HG03139 (cell line): ENCODE measurements at regions not wholly inside any gene's neighbourhood (a gene's known extent, or its start where the extent isn't known, plus 50 kb on each side); places are given as distances from the start of the nearest gene placed in this dataset.
A peak's percentile ranks its signal among the peaks of the same experiment; 100 is the strongest.
"Not testable (repeated sequence)": the region's sequence is repeated elsewhere in the genome, so short reads cannot be mapped to it uniquely, and the experiment has no call there.

Source experiments
- ATAC-seq: cut with Tn5 transposase; IDR thresholded peaks from one replicate; pipeline ENCODE4 v1.9.1; 2021; ENCODE audit not compliant: unreplicated experiment

DNA sequence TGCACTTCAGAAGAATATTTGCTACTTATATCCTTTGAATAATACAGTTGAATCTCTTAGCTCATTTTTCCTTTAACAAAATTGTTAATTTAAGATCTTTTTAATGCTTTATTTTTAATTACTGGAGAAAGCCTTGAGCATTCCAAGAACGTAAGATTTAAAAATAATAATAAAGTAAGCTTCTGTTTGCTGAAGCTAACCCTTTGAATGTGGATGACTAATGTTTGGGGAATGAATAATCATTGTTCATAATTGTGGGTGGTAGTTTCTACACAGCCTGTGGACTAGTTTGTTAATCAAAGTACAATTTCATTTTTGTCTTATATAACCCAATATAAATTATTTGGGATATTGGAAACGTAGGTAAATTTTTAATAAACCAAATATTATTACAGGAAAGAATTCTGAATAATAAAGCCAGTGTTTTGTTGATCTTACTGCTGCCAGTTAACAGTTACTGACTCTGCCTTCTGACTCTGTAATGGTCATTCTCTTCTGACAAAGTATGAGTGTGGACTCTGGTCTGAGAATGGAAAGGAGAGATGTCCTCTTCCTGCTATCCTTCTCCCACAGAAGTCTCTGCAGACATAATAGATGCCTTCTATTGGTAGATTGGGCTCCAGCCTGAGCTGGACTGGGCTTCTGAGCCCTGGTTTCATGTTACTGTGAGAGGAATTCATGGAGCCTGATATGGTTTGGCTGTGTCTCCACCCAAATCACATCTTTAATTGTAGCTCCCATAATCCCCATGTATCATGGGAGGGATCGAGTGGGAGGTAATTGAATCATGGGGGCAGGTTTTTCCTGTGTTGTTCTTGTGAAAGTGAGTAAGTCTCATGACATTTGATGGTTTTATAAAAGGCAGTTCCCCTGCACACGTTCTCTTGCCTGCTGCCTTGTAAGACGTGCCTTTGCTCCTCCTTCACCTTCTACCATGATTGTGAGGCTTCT, 292.7 kb upstream of the SLC39A10 start:
- ATAC-seq, result no peak

DNA sequence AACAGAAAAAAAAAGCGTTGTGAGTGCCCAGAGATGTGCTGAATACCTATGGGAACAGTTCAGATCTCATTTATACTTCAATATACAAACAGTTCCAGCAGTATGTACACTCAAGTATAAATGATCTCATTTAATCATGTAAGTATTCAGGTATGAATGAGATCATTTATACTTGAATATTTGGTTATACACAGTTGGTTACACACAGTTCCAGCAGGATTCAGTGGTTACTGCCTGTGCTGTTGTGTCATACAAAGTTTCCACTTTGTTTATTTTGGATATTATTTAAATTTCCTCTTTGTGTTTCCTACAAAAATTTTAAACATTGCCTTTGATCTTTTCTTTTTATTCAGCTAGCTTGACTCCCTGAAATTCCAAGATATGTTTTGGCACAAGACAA, 293.5 kb upstream of the SLC39A10 start:
- no peak for ATAC-seq

DNA sequence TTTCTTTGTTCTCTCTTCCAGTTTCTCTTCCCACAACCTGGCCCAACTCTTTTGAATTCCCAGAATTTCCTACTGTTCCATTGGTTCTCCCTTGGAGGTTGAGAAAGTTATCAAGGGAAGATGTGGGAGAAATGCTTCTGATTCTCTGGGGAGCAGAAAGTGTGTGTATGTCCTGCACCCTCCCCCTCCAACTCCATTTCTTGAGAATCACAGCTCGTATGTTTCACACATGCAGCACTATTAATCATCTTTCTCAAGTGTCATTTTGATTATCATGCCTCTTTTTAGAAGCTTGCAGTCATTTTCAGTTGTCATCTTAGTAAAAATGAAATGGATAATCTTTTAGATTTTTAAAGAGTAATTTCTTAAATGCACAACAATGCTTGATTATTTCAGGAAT, 296.8 kb upstream of the SLC39A10 start:
- ATAC-seq, result no peak

DNA sequence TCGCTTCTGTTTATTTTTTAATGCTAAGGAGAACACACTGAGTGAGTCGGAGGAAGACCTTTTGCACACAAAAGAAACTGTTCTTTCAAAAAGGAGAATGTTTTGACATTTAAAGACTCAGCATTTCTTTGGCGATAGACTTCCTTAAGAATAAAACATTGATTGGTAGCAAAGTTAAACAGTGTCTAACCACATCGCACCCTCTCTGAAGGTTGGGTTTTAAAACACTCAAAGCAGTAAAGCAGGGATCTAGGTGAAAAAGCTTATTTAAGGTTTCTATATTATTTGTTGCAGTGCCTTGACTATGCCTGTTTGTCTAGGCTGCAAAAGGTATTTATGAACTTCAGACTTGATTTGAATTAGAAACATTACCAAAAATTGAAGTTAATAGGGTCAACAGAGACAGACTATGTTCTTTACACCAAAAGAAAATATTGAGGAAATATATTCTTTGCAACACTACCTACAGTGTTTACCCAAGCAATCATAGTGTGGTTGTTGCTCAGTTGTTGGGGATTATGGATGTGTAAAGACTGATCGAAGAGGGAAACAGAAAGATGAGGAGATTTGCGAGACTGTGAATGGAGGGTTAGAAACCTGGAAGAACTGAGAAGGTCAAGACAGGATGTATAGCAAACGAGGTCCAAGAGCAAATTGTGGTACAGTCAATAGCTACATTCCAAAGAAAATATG, 297.8 kb upstream of the SLC39A10 start:
- ATAC-seq, result no peak

DNA sequence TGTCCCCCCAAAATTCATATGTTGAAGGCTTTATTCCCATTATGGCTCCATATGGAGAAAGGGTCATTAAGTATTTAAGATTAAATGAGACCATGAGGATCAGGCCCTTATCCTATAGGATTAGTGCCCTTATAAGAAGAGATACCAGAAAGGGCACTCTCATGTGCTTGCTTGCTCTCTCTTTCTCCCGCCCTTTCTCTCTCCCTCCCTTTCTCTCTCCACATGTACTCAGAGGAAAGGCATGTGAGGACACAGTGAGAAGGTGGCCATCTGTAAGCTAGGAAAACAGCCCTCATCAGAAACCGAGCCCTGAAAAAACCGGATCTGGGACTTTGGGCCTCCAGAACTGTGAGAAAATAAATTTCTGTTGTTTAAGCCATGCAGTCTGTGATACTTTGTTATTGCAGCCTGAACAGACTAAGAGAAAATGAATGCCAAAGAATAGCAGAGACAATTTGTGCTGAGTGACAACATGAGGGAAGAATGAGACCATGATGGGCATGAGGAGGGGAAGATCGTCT, 300.0 kb upstream of the SLC39A10 start:
- no peak for ATAC-seq

DNA sequence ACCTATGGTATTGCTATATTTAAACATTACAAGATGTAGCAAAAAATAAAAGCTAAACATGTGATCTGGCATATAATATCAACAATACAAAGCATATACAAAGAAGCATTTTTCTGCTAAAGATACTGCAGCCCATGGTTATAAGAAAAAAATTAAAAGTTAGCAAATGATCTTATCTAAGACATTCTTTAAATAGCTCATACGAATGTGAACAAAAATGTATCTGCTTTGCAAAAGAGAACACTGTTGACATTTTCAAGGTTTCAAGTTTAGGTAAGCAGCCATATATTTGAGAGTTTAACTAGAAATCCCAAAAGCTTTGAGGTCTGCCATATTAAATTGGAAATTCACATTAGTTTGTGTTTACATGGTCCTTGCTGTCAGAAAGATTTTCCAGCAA, 301.0 kb upstream of the SLC39A10 start:
- no peak for ATAC-seq

DNA sequence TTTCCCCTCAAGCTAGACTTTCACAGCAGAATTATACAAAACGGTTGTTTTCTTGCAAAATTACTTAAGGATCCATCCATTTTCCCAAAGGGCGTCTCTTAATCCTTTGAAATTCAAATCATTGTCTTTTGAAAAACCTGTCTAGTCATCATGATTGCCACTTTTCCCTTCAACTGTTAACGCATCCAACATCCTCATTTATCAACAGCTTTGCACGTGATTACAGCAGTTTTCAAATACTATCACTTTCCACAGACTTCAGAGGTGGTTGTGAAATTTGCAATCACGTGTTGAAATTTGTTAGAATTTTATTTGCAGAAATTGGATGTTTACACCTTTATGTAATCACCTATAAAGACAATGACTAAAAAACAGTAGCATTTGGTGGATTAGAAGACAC, 304.4 kb upstream of the SLC39A10 start:
- ATAC-seq, result no peak

DNA sequence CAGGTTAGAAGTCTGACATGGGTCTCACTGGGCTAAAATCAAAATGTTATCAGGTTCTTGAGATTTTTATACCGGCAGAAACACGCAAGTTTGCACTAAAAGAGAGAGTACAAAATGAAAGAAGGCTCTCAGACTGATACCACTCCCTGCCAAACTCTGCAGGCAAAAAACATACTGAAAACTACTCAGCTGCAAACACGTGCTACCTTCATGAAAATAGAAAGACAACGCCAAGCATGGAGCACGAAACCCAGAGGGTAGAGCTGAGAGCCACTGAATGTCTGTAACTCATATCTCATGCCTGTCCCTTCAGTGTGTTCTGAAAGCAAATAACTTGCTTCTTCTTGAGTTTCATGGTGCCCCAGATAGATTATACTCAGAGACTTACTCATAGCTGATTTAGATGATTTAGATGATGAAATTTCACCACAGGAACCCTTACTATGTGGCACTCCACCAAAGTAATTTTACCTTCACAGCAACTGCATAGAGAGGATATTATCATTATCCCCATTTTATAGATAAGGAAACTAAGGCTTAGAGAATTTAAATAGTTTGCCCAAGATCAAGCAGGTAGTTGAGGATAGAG, 313.0 kb upstream of the SLC39A10 start:
- no peak for ATAC-seq

DNA sequence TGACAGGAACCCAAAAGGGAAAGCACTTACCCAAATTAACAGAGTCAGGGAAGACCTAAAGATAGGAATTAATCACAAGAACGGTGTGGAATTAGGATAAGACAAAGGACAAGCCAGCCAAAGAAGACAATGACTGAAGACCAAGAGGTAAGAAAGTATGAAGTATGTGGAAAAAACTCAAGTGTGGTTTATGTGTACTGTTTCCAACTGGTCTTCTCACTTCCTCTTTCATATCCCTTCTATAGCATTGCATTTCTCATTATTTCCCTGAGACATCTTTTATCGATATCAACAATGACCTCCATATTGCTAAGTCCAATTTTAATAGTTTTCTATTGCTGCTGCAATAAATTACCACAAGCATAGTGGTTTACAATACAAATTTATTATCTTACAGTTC, 313.5 kb upstream of the SLC39A10 start:
- ATAC-seq, result no peak

DNA sequence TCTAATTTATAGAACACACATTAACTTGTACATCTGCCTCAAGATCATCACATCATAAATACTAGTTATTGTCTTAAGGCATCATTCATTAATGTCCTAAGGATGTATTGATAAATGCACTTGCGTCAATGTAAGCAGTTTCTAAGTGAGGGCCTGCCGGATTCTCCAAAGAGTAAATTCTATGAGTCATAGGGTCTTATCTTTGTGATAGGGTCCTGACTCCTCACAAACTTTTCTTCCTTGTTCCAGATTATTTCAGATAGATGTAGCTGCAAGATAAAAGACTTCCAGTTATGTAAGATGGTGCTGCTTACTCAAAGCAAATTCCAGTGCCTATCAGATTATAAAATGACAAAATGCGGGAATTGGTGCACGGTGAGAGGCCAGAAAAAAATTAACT, 315.0 kb upstream of the SLC39A10 start:
- ATAC-seq, result no peak

DNA sequence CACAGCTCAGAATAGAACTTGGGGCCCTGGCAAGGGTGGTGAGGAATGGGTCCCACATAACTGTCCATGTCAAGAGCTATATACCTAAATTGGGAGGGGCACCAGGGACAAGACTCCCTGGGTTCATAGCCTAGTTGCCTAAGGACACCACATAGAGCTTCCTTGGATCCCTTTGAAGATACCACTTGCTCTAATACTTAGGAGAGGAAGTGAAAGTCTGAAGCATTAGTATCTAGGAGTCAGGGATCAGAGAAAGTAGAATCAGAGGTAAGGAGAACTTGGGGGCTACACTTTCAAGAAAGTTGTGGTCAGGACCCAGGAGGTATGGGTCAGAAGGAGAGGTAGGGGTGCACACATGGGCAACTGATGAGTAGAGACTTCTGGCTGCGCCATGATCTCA, 318.2 kb upstream of the SLC39A10 start:
- no peak for ATAC-seq

DNA sequence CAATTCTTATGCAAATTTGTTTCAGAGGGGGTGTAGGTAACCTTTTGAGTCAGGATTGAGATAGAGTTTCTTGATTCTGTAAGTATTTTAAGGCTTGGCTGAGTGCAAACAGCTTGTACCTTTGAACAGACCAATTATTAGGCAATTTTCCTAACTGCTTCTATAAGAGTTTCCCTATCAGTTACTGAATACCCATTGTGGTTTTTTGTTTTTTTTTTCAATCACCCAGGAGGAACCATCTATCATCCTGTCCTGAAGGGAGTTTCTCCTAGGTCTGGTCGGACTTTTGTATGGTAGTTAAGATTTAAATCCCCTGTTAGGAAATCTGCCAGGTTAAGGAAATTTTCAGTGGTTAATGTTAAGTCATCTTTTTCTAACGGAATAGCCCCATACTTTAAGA, 319.4 kb upstream of the SLC39A10 start:
- ATAC-seq, result peak; percentile 70

DNA sequence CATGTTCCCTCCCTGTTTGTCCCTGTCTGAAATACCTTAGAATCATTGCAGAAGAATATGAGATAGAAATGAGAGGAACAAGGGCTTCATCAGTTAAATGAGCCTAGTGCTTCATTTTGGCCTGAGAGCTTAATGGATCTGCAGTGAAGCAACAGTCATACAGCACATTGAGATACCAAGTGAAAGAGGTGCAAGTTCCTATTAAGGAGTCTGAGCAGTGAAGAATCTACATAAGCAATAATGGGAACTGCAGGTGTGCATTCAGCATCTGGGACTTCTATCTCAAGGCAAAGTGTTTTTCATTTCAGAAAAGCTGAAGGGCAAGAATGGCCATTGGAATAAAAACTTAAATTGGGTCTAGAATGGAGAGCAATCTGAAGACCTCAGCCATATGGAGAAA, 323.2 kb upstream of the SLC39A10 start:
- no peak for ATAC-seq

DNA sequence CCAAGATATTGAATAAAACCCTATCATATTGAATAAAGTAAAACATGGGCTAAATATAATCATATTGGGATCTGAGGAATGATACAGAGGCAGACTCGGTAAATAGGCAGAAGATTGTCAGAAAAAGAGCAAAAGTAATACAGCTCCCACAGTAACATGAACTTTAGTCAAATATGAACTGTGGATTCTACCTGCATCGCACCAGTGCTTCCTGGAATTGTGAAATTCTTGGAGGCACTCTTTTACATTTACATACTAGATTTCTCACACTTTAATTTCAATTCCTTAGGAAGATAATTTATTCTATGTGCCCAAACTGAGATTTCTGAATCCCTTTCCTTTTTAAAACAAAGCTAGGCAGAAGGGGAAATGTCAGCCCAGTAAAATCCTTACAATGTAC, 325.1 kb upstream of the SLC39A10 start:
- no peak for ATAC-seq

DNA sequence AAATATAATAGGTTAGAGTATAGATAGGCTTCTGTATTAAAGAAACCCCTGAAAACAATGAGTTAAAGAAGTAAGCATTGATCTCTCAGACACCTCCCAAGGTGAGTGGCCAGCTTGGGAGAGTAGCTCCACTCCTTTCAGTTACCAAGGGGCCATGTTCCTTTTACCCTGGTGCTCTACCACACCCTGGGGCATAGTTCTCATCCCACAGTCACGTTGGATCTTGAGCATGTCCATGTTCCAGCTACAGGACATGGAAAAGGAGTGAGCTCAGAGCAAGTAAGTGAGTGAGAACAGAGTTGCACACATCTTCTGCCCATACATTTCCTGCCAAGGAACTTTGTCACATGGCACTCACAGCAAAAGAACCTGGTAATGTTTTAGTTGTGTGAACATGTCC, 325.9 kb upstream of the SLC39A10 start:
- ATAC-seq, result no peak

DNA sequence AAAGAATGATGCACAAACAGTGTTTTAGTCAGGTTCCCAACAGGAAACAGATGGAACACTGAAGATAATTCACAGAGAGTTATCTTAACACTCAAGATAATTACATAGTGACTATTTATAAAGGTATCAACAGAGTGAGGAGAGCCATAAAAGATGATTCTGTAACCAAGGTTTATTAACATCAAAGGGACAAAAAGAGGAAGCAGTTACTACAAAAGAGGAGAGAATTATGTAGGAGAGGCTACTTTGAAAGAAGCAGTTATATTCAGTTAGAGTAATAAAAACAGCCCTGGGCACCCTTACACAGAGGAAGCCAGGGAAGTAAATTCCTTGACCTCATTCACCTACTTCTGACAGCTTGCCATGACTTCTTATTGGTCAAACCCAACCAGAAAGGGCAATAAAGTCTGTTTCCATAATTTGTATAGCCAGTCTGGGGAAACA, 326.5 kb upstream of the SLC39A10 start:
- ATAC-seq, result no peak

DNA sequence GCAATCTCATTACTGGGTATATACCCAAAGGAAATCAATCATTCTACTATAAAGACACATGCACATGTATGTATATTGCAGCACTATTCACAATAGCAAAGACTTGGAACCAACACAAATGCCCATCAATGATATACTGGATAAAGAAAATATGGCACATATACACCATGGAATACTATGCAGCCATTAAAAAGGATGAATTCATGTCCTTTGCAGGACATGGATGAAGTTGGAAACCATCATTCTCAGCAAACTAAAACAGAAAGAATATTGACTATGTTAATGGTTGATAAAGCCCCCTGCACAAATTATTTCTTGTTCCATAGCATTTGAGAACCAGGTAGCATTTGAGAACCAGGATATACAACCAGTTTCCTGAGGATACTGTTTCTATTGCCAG, 327.2 kb upstream of the SLC39A10 start:
- ATAC-seq, result not testable (repeated sequence)

DNA sequence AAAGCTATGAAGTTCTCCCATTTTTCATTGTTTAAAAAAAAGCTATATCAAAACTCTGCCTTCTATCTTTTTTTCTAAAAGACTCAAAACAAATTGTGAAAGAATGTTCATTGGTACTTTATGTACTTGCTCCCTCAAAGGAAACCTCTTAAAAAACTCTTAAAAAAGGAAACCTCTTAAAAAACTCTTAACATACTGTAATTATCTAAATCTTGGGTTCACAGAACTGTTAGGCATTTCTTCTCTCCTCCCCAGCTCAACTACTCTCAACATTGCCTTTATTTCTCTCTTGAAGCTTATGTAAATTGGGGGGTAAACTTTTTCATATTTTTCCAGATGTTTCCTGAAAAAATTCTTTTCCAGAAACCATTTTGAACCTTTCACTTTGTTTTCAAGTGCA, 330.5 kb upstream of the SLC39A10 start:
- ATAC-seq, result no peak

DNA sequence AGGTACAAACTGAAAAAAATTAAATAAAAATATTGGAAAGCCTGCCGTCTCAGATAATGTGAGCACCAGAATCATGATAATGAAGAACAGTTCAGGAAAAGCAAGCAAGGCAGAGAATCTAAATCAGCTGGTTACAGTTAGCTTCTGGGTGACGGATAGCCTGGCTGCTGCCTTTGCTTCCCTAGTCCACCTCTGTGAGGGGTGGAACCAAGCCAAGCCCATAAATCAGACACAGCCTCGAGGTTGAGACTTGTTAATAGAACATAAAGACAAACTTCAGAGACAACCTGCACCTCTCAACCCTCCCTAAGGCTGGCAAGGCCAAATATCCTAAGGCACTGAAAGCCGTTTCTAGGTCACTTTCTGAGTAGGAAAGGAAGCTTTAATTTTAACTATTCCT, 334.7 kb upstream of the SLC39A10 start:
- ATAC-seq, result no peak

DNA sequence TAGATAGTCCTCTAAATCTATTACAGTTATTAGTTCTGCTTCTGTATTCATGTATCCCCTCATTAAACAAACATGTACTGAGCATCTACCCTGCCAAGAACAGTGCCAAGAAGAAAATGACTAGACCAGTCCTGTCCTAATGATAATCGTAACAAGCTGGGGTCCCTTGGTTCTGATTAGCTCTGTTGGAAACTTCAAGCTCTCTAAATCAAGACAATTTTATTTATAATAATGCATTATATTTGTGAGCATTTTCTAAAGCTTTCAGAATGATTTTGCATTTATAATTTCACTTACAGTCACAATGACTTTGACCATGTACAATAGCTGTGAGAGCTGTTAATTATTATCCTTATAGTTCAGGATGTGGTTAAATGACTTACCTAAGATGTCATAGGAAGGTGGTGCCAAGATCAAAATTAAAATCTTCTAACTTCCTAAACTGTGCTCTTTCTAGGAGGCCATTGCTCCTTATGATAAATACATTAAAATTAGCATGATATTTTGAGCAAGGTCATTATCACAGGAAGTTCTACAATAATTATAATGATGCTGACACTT, 336.5 kb upstream of the SLC39A10 start:
- peak; percentile 84 for ATAC-seq
